Umbilical cord (tissue), 1 donor: ENCODE measurements at regions not wholly inside any gene's neighbourhood (a gene's known extent, or its start where the extent isn't known, plus 50 kb on each side); places are given as distances from the start of the nearest gene placed in this dataset.

ENCODE experiments used
- DNase-seq: peaks from one replicate; pipeline ENCODE4 v3.0.0-alpha.2; 2015; ENCODE audit warnings: low spot score

GRCh38 chr10:78297997-78298396 lies 264.3 kb downstream of the RPS24 start:
- DNase-seq = no peak

- no peak for DNase-seq
Observed at GRCh38 chr10:78298835-78299234, 265.2 kb downstream of the RPS24 start.

DNA sequence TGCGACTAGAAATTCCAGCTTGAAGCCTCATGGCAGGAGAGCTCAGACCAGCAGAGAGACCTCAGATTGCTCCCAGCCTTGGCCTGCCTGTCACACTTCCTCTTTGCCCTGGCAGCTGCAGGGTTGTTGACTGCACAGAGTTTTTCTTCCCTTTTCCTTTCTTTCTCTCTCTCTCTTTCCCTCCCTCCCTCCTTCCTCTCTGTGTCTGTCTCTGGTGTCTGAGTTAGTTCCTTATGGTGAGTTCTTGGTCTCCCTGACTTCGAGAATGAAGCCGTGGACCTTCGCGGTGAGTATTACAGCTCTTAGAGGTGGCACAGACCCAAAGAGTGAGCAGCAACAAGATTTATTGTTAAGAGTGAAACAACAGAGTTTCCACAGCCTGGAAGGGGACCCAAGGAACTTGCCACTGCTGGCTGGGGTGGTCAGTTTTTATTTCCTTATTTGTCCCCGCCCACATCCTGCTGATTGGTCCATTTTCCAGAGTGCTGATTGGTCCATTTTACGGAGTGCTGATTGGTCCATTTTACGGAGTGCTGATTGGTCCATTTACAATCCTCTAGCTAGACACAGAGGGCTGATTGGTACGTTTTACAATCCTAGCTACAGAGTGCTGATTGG lies 266.3 kb downstream of the RPS24 start:
- no peak for DNase-seq

DNA sequence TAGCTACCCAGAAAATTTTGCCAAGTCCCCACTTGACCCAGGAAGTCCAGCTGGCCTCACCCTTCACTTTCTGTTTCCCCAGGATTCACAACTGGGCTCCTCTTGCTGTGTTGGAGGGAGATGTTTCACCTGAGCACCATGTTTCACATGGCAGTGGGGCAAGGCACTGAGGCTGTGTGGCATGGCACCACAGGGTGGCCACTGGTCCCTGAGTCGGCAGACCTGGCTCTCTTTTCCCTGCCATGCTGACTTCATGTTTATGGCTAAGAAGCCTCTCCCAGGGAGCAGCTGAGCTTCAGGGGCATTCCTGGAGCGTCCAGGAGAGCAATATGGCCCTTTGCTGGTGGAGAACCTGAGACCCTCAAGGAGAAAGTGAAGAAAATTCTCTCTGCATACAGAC lies 266.9 kb downstream of the RPS24 start:
- no peak for DNase-seq

GRCh38 chr10:78301481-78301880 lies 267.8 kb downstream of the RPS24 start:
- no peak for DNase-seq

GRCh38 chr10:78301891-78302738 lies 268.5 kb downstream of the RPS24 start:
- no peak for DNase-seq

DNA sequence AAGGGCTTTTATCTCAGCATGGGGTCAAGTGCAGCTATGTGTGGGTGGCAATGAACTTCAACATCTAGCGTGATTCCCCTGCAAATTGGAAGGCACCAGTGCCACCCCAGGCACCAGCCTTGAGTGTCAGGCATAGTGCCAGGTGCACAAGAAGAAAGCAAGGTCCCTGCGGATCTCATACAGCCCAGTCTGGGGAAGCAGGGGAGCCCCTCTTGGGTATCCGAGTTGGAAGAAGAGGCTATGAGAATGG lies 269.0 kb downstream of the RPS24 start:
- DNase-seq = no peak

DNA sequence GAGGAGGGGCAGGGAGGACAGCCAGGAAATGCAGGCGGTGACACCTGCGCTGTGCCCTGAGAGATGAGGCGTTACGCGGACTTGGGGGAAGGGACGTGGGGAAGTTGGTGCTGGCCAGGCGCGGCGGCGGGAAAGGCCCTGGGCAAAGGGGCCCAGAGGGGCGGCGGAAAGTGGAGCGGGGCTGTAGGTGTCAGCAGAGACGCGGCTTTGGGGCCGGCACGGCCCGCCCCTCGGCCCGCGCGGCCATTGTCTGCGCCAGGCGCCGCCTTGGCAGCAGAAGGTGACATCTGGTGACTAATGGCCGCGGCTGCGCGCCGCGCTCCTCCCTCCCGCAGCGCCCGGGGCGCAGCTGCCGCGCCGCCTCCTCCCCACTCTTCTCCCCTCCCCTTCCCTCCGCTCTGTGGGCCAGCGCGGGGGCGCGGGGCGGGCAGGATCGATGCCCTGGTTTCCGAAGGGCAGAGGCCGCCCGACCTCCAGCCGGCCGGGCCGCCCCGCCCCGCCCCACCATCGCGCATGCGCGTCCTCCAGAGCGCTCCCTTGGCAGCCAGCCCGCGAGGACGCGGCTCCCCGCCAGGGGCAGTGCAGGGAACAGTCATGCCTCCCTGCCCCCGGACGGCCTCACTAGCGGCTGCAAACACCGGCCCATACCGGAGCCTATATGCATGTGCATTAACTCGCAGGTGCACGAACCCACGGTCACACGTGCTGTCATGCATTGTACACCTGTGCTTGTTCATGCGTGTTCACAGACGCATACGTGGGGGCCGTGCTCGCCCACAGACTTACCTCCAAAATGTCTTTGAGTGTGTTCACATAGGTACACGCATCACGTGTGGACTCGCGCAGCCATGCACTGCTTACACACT lies 269.6 kb downstream of the RPS24 start:
- peak; percentile 96 for DNase-seq

GRCh38 chr10:78304091-78305045 lies 270.7 kb downstream of the RPS24 start:
- no peak for DNase-seq

GRCh38 chr10:78305311-78305710 lies 271.6 kb downstream of the RPS24 start:
- DNase-seq = no peak

- DNase-seq = no peak
Observed at GRCh38 chr10:78306358-78306757, 272.7 kb downstream of the RPS24 start.

DNA sequence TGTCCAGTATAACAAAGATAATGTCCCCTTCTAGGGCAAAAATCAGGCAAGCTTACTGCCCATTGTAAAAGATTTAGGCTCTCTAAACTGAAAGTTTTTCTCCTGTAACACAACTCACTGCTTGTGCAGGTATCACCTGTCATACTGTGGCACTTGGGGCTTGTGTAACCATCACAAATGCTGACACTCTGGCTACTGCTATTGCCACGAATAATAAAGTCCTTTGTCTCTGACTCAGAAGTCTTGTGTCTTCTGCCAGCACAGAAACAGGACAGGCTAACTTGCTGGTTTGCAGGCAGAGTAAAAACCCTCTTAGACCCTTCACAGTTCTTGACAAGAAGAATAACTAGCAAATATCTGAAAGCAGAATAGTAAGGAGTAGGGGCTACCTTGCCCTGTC lies 273.9 kb downstream of the RPS24 start:
- DNase-seq = no peak

DNA sequence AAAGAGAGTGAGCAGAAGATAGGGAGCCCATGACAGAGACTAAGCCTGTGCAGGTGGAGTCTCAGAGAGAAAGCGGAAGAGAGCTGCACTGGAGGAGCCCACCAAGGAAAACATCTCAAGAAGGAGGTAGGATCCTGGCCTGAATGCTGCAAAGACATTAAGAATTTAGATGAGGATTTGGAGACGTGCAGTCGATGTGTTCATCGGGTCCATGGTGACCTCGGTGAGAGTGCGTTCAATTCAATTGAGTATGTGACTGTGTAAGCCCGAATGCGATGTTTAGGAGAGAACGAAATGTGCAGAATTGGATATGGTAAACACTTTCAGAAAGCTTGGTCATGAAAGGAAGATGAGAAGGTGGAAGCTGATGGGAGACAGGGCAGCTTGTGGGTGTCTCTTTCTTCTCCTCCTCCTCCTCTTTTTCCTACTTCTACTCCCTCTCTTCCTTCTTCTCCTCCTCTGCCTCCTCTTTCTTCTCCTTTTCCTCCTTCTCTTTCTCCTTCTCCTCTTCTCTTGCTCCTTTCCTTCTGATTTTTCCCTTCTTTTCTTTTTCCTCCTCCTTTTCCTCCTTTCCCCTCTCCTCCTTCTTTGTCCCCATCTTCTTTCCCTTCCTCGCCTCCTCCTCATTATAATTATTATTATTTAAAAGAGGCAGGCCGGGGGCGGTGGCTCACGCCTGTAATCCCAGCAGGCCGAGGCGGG lies 276.0 kb downstream of the RPS24 start:
- DNase-seq = no peak

DNA sequence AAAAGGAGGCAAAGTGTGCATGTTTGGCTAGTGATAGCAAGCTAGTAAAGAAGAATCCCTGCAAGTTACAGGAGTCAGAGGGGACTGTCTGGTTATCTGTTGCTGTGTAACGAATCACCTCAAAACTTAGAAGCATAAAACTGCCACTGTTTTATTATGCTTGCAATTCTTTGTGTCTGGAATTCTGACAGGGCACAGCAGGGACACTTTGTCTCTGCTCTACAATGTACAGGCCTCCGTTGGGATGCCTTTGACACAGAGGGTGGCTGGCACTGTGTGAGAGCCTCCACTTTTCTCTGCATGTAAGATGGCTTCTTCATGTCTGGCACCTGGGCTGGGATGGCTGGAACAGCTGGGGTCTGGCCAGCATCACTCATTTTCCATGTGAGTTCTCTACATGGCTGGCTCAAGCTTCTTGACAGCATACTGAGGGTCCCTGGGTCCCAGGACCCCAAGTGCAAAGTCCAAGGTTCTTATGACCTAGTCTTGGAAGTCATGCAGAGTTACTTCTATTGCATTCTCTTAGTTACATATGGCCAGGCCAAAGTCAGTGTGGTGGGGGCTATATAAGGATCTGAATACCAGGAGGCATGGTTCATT lies 276.9 kb downstream of the RPS24 start:
- no peak for DNase-seq

- DNase-seq = peak; percentile 94
Observed at GRCh38 chr10:78312197-78313047, 278.8 kb downstream of the RPS24 start.

GRCh38 chr10:78313048-78313381 lies 279.4 kb downstream of the RPS24 start:
- DNase-seq = no peak

DNA sequence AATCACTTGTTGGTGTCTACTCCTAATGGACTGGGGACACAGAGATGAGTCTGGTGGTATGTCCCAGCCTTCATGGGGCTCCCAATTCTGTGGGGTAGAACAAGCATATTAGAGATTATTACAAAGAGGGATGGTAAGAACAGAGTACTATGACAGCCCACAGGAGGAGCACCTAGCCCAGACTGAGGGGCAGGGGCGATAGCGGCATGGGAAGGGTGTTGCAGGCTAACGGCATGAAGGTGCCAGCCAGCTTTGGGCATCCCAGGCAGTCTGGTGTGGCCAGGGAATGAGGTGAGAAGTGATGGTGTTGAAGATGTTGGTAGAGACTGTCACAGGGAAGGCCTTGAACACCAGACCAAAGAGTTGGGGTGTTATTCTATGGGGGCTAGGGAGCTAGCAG lies 280.0 kb downstream of the RPS24 start:
- no peak for DNase-seq

- no peak for DNase-seq
Observed at GRCh38 chr10:78314651-78315050, 281.0 kb downstream of the RPS24 start.

DNA sequence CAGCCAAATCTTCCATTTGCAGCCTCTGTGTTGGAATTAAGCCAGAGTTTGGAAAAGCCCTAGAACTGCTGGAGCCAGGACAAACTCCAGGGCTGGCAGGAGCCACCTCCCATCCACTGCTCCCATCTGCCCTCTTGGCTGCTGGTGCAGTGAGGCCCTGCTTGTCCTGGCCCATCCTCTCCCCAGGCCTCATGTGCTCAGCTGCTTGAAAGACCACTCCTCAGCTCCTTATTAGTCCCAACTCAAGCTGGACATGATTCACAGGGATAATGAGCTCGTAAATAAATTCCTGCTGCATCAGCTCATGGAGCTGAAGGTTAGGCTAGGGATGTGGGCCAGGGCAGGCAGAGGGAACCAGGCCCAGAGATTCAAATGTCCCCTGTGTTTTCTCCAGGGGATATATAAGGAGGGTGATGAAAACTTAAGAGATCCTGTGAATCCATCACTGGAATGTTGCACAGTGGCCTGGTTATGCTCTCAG lies 282.8 kb downstream of the RPS24 start:
- DNase-seq = peak; percentile 99
